Activated CD4-positive, alpha-beta T cell treated with anti-CD3 and anti-CD28 coated beads, Interleukin-2, Interleukin-6, amounts not matched to agents 100 ng/mL and 50 ng/mL, durations not matched to agents 16 hours and 8 hours (primary cell): ENCODE measurements at regions not wholly inside any gene's neighbourhood (a gene's known extent, or its start where the extent isn't known, plus 50 kb on each side); places are given as distances from the start of the nearest gene placed in this dataset.
A peak's percentile ranks its signal among the peaks of the same experiment; 100 is the strongest.

Experiments
- DNase-seq: peaks from one replicate; pipeline ENCODE4 v3.0.0-alpha.2; 2020

DNA sequence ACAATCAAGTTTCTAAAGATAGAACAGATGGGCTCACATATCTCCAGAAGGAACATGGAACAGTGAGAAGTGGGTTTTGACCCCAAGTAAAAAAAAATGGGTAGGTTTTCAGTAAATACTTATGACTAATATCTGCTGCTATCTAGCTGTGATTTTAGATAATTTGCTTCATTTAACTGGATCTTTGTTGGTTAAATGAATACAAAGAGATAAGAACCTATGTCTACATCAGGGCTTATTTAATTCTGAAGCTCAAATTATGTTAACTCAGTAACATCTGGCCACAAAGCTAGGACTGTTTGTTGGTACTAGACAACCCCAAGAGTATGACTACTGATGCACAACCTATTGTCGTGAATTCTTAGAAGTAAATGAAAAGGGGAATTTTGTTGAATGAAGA is 144.4 kb upstream of the SESN3 start:
- DNase-seq, result no peak

- DNase-seq, result no peak
Observed at GRCh38 chr11:95374105-95374504, 143.1 kb upstream of the SESN3 start.

- no peak for DNase-seq
Observed at GRCh38 chr11:95373241-95373640, 142.2 kb upstream of the SESN3 start.

- DNase-seq, result no peak
Observed at GRCh38 chr11:95372097-95372656, 141.2 kb upstream of the SESN3 start.

DNA sequence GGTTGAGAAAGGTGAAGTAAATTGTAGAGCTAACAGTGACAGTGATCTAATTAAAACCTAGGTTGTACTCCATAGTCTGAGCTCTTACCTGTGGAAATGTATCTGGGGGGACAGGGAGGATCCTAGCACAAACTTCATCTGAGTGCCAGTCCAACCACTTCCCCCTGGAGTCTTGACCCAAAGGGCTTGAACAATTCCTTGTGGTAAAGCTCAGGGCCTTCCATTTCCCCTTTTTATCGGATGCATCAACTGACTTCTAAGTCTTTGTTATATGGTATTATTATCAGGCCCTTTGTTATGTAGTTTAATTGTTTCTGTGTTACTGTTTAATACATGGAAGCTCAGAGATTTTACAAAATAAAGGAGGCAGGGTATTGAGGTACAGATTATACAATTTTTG is 140.2 kb upstream of the SESN3 start:
- DNase-seq, result no peak

GRCh38 chr11:95367726-95368125 is 136.7 kb upstream of the SESN3 start:
- DNase-seq, result no peak

GRCh38 chr11:95365348-95365747 is 134.3 kb upstream of the SESN3 start:
- DNase-seq, result no peak

DNA sequence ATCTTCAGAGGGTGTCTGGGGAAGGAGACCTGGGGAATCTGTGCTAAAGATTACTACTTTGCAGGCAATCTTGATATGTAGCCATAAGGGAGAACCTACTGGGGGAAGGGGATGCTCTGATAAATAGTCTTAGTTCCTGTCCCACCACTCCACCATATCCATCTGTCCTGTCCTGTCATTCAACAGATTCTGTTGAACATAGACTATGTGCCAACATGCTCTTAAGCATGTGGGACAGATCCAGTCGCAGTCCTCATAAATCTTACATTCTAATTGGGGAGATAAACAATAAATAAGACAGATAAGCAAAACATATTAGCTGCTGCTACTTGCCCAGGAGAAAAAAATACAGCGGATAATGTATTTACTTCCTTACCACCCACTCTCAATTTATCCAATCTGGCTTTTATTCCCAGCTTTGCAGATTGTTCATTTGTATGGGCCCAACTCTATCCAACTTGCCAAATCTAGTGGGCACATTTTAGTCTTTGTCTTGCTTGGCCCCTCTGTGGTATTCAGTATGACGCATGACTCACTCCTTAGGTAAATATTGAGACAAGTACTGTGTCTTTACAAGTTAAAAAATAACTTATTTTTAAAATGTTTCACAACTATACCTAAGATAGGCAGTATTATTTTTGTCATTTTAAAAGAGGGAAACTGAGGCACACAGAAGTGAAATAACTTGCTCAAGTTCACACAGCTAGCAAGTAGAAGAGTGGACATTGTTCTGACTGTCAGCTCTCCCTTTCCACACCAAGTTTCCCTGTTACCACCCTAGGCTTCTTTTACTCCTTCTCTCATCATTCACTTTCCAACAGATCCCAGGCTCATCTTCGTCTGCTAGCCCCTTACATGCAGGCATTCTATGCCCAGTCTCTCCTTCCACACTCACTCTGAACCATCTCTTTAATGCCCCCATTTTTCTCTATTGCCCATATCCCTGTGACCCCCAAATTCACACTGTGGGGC is 133.6 kb upstream of the SESN3 start:
- DNase-seq, result no peak

GRCh38 chr11:95363708-95364107 is 132.7 kb upstream of the SESN3 start:
- DNase-seq, result no peak

GRCh38 chr11:95363164-95363563 is 132.2 kb upstream of the SESN3 start:
- no peak for DNase-seq

- DNase-seq, result no peak
Observed at GRCh38 chr11:95361180-95361579, 130.2 kb upstream of the SESN3 start.

GRCh38 chr11:95360377-95361075 is 129.5 kb upstream of the SESN3 start:
- no peak for DNase-seq

GRCh38 chr11:95359756-95360155 is 128.8 kb upstream of the SESN3 start:
- DNase-seq, result no peak

DNA sequence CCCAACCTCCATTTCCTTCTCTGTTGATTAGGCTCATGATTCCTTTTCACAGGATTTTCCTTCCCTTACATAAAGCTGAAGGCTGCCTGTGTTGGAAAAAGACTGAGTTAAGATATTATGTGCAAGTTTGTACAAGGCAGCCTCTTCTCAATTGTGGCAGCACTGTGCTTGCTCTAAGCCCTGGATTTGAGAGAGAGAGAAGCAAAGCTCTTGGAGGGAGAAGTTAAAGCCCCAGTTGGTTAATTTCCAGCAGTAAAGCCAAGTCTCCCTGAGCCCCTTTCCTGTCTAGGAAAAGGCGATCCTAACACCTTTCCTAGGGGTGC is 128.3 kb upstream of the SESN3 start:
- no peak for DNase-seq

DNA sequence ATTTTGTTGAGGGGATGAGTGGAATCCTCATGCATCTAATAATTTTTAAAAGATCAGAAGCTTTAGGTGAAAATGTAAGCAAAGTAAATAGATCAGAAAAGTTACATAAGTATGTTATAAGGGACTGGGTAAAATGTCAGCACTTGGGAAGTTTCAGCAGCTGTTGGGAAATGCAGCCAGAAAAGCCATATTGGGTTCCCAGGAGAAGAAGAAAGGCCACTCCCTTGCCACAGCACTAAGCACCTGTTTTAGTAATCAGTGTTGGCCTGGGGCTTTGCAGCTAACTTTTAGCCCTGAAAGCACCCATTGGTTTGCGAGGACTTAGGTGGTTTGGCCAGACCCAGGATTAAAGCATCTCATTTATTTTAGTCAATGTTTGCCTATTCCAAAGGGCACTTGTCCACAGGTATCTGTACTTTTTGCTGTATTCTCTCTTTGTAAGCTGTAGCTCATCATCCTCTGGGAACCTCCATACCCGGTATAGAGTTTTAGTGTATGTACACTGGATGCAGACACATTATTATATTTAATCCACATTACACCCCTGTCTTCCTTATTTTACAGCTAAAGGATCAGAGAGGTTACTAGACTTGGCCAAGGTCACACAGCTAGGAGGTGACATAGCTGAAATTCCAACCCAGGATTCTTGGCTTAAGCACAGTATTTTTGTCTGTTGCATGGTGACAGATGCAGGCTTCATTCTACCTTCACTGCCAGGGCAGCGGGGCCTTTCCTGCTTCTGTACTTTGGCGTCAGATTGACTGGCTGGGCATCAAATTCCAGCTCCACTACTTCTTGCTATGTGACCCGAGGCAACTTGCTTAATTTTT is 127.7 kb upstream of the SESN3 start:
- DNase-seq, result no peak

DNA sequence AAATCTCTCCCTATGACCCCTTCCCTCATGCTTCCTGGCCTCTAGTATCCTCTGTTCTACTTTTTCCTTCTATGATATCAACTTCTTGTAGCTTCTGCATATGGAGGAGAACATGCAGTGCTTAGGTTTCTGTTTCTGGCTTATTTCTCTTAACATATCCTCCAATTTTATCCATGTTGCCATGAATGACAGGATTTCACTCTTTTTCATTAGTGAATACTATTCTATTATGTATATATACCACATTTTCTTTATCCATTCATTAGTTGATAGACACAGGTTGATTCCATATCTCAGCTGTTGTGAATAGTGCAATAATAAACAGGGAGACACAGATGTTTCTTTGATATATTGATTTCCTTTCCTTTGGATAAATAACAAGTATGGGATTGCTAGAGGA is 123.3 kb upstream of the SESN3 start:
- DNase-seq, result no peak

- no peak for DNase-seq
Observed at GRCh38 chr11:95353706-95354105, 122.7 kb upstream of the SESN3 start.

- no peak for DNase-seq
Observed at GRCh38 chr11:95352733-95353346, 121.8 kb upstream of the SESN3 start.

GRCh38 chr11:95349345-95349942 is 118.4 kb upstream of the SESN3 start:
- DNase-seq, result no peak

- DNase-seq, result no peak
Observed at GRCh38 chr11:95346265-95346664, 115.3 kb upstream of the SESN3 start.

DNA sequence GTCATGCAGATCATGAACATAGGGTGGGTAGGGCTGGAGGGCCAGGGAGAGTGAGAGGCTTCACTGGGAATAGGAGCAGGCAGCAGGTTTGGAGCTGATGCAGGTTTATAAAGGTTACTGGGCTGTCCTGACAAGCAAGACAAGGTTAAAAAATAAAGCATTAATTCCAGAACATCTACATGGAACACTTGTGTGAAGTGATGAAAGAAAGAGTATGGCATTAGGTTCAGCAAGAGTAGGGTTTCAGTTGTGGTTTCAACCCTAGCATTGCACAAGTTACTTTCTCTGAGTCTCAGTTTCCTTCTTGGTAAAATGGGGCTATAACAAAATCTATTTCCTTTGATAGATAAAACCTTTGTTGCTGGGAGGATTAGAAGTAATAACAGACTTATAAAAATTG is 114.6 kb upstream of the SESN3 start:
- DNase-seq, result peak; percentile 53

DNA sequence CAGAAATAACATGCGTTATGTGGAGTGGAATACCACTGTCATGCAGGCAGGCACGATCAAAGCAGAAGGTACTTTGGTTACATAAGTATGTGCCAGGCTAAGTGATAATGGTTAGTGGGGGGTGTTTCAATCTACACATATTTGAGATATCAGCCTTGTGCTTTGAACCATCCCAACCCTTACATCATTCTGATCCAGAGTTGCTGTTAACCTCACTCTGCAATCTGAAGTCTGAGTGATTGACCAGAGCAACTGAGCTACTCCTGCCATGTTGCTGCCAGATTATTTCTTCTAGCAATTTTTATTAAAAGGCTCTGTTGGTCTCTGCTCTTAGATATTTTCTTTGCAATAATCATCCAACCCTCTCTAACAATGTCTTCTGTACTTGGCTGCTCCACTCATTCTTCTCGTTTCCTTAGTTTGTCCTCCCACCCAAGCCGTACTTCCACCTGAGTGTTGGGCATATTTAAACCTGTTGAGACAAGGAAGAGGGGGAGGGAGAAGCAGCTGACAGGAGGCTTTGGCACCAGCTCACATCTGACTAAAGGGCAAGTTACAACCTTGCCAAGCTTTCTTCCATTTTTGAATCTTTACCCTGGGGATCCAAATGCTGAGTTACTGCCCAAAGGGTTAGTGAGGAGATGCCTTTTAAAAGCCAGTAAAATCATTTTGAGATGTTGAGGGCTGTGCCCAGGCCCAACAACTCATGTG is 114.1 kb upstream of the SESN3 start:
- no peak for DNase-seq
